K562 (cell line): ENCODE measurements at regions not wholly inside any gene's neighbourhood (a gene's known extent, or its start where the extent isn't known, plus 50 kb on each side); places are given as distances from the start of the nearest gene placed in this dataset.

Experiments
- ATAC-seq: fragments of 200-7000 bp; cut with Tn5 transposase; 3 replicates; pipeline ENCODE4 v1.9.1; 2020; ENCODE audit warnings: moderate library complexity
- BruUV-seq: library from RNA; stranded (reverse); fragments of 400-500 nt; replicated peaks from 2 replicates; lab custom pipeline; 2021; lab: Mats Ljungman, UMichigan
- CTCF ChIA-PET: fragments of 300-600 bp; formaldehyde crosslinking; extraction: SDS; loops from one replicate; lab custom pipeline; 2021; ENCODE audit warnings: low intra/inter-chr PET ratio; lab: Yijun Ruan, JAX
- POLR2A ChIA-PET: fragments of 300-600, 350-650 bp; sonication (Branson Sonifier 250); formaldehyde crosslinking; extraction: SDS; loops from one replicate; lab custom pipeline; 2021; ENCODE audit warnings: antibody characterized with exemption, inconsistent platforms; lab: Yijun Ruan, JAX
- DNase-seq, 4 experiments: peaks; one replicate each; pipeline versions ENCODE4 v3.0.0 to v3.0.0-alpha.2; 2011 to 2018; ENCODE audit warnings: low spot score in 3 of 4, mixed read lengths in 3 of 4; ENCODE audit errors: extremely low read depth in 1 of 4
- FAIRE-seq: peaks from 2 replicates; lab custom pipeline; 2011; peaks lifted over from hg19 to GRCh38; lab: Jason Lieb, UNC
- H2AFZ ChIP-seq: 2 replicates; pipeline ENCODE4 v1.6.0; 2011; ENCODE audit warnings: low read depth, low read length, control low read depth, inconsistent platforms
- H3K27ac ChIP-seq: fragments of 200-600 bp; 3 replicates; pipeline ENCODE4 v1.8.0; 2011; ENCODE audit warnings: low read depth, mild to moderate bottlenecking, control low read depth, inconsistent platforms, low read length, moderate library complexity, mixed read lengths; ENCODE audit errors: extremely low read depth
- H3K27me3 ChIP-seq, 2 experiments: fragments of 300-600 bp in 1 of 2; 2 replicates in 1 of 2; 3 replicates in 1 of 2; pipeline versions ENCODE4 v1.6.0 to v1.8.0; 2011; ENCODE audit warnings: inconsistent platforms in 2 of 2, low read length in 2 of 2, mild to moderate bottlenecking in 1 of 2, mixed read lengths in 1 of 2, moderate library complexity in 1 of 2; ENCODE audit not compliant: control insufficient read depth in 2 of 2, insufficient read depth in 2 of 2
- H3K36me3 ChIP-seq: fragments of 300-600 bp; 3 replicates; pipeline ENCODE4 v1.8.0; 2011; ENCODE audit warnings: mild to moderate bottlenecking, low read length, inconsistent platforms; ENCODE audit not compliant: control insufficient read depth, insufficient read depth
- H3K4me1 ChIP-seq, 2 experiments: fragments of 200-600 bp in 1 of 2; replicated peaks in 1 of 2; 2 replicates in 1 of 2; 3 replicates in 1 of 2; pipeline versions ENCODE4 v1.5.1 to v1.8.0; 2011; ENCODE audit warnings: inconsistent platforms in 2 of 2, low read length in 2 of 2, mild to moderate bottlenecking in 1 of 2, mixed read lengths in 1 of 2, moderate library complexity in 1 of 2; ENCODE audit not compliant: control insufficient read depth in 2 of 2, insufficient read depth in 2 of 2
- H3K4me2 ChIP-seq: 2 replicates; pipeline ENCODE4 v1.6.1; 2011; ENCODE audit warnings: low read length, control low read depth, inconsistent platforms, mixed read lengths; ENCODE audit not compliant: insufficient read depth
- H3K4me3 ChIP-seq: fragments of 200-600 bp; sonication (generic), shearing (Covaris generic); 2 replicates; pipeline ENCODE4 v1.5.1; 2016; ENCODE audit warnings: control low read depth, inconsistent platforms
- H3K79me2 ChIP-seq: fragments of 200-600 bp; 3 replicates; pipeline ENCODE4 v1.8.0; 2011; ENCODE audit warnings: low read length, inconsistent platforms; ENCODE audit not compliant: control insufficient read depth, insufficient read depth
- H3K9ac ChIP-seq, 2 experiments: 2 replicates each; pipeline versions ENCODE4 v1.6.0 to v1.6.1; 2011; ENCODE audit warnings: low read depth in 2 of 2, low read length in 2 of 2, control low read depth in 1 of 2, inconsistent platforms in 1 of 2, mild to moderate bottlenecking in 1 of 2, mixed read lengths in 1 of 2; ENCODE audit not compliant: insufficient read depth in 1 of 2
- H3K9me1 ChIP-seq: one replicate; pipeline ENCODE4 v1.6.0; 2011; ENCODE audit warnings: inconsistent platforms, mild to moderate bottlenecking, low read length, moderate library complexity; ENCODE audit not compliant: control insufficient read depth, insufficient read depth
- H3K9me3 ChIP-seq: replicated peaks from 2 replicates; pipeline ENCODE4 v1.5.1; 2011; ENCODE audit warnings: low read depth, low read length, inconsistent platforms; ENCODE audit not compliant: control insufficient read depth, insufficient read depth
- H4K20me1 ChIP-seq: replicated peaks from 2 replicates; pipeline ENCODE4 v1.6.1; 2011; ENCODE audit warnings: low read length, inconsistent platforms, mixed read lengths; ENCODE audit not compliant: control insufficient read depth, insufficient read depth
- DACH1 ChIP-seq: fragments of 450-650 bp; IDR thresholded peaks from 2 replicates; pipeline ENCODE4 v1.6.1; 2018; ENCODE audit not compliant: partially characterized antibody
- ELF2 ChIP-seq: fragments of 250-450 bp; sonication (Bioruptor Pico); IDR thresholded peaks from 2 replicates; pipeline ENCODE4 v1.5.0; 2021; ENCODE audit warnings: mild to moderate bottlenecking
- HIVEP1 ChIP-seq: fragments of 250-450 bp; sonication (Bioruptor Pico); IDR thresholded peaks from 2 replicates; pipeline ENCODE4 v1.4.0; 2020; ENCODE audit warnings: mild to moderate bottlenecking
- KLF6 ChIP-seq: fragments of 250-450 bp; sonication (Bioruptor Pico); IDR thresholded peaks from 2 replicates; pipeline ENCODE4 v1.4.0; 2020; ENCODE audit warnings: mild to moderate bottlenecking, moderate library complexity, borderline replicate concordance
- MBD2 ChIP-seq: sonication (generic); IDR thresholded peaks from 2 replicates; pipeline ENCODE4 v1.6.1; 2016; ENCODE audit warnings: low read depth, borderline replicate concordance
- TCF3 ChIP-seq: sonication (generic); formaldehyde crosslinking; IDR thresholded peaks from 2 replicates; pipeline ENCODE4 v1.4.0; 2020; ENCODE audit warnings: mild to moderate bottlenecking, missing genetic modification reagents
- ZC3H11A ChIP-seq: IDR thresholded peaks from 2 replicates; pipeline ENCODE4 v1.6.1; 2012; ENCODE audit warnings: low read depth, low read length, improper control_type of control experiment
- ZNF140 ChIP-seq: fragments of 250-450 bp; sonication (Bioruptor Pico); IDR thresholded peaks from 2 replicates; pipeline ENCODE4 v1.8.0; 2021; ENCODE audit warnings: moderate library complexity, mild to moderate bottlenecking, inconsistent platforms
- ZNF707 ChIP-seq: fragments of 250-450 bp; sonication (Bioruptor Pico); conservative IDR thresholded peaks from 2 replicates; pipeline ENCODE4 v1.8.0; 2022; ENCODE audit warnings: inconsistent platforms, mild to moderate bottlenecking, moderate library complexity
- ZNF778 ChIP-seq: fragments of 450-650 bp; formaldehyde crosslinking; IDR thresholded peaks from 2 replicates; pipeline ENCODE4 v1.4.0; 2020; ENCODE audit warnings: mild to moderate bottlenecking, moderate library complexity
- WGBS: fragments of 100-300 bp; shearing (Covaris generic); methylation state at CpG from one replicate; pipeline ENCODE4 v1.1.6; 2016; ENCODE audit warnings: low coverage, mixed read lengths; ENCODE audit not compliant: insufficient coverage; ENCODE audit errors: missing lambda C conversion rate; 5-methylcytosine and 5-hydroxymethylcytosine counted together
- in situ Hi-C: fragments of 300-500 bp; cut with MboI; formaldehyde crosslinking; loops from 4 replicates; pipeline ENCODE4 v1.15.0; 2018; ENCODE audit warnings: inconsistent platforms, mixed read lengths
- intact Hi-C: fragments of 100-400 bp; cut with micrococcal nuclease; formaldehyde crosslinking; loops from 2 replicates; pipeline ENCODE4 v1.14.2; 2022
- TF ChIP-seq, protein P1 (sequence below): fragments of 450-650 bp; IDR thresholded peaks from 2 replicates; pipeline ENCODE4 v1.6.1; 2016; ENCODE audit warnings: mild to moderate bottlenecking, moderate library complexity
- TF ChIP-seq, protein P2 (sequence below): sonication (generic); formaldehyde crosslinking; IDR thresholded peaks from 2 replicates; pipeline ENCODE4 v1.8.1; 2023; ENCODE audit warnings: mild to moderate bottlenecking, missing genetic modification reagents

DNA sequence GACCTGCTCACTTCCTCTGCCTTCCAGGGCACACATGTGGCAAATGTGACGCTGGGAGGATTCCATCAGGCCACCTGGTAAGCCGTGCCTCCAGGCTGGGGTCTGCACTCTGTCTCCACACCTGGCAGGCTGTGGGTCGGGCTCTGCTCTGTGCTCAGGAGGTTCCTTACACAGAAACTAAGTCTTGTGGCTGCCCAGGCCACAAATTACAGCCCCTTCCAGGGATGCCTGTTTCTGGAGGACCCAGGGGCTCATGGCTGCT, 58.2 kb downstream of the RMI2 start:
- DNase-seq (no peak), ATAC-seq (no peak), FAIRE-seq (no peak)
- WGBS: 7% methylated on average over 3 of the region's 3 CpGs
- in situ Hi-C loops: loop anchor here (10.0 kb wide), 1 partner anchor 251 kb away; no protein-coding TSS in a partner anchor
- Histone ChIP-seq H2AFZ (no peak overlapping the region), H3K27ac (no peak overlapping the region), H3K36me3 (no peaks in the 10 kb centered on the region), H3K9me3 (no peaks in the 10 kb centered on the region), H3K4me1 (peaks cover 0 to 23% of the 10 kb centered on the region in 2 experiments; a peak in 2 of 5 replicates), H3K4me2 (no peak overlapping the region), H3K9ac (no peak overlapping the region), H4K20me1 (0 out of 2 replicates have a peak, but pooled peaks cover 3% of the 10 kb centered on the region), H3K79me2 (no peaks in the 10 kb centered on the region), H3K27me3 (peaks cover 11 to 56% of the 10 kb centered on the region in 2 experiments; a peak in 4 of 5 replicates), H3K4me3 (no peak overlapping the region), H3K9me1 (no peaks in the 10 kb centered on the region)
- BruUV-seq: no TSS peak
- POLR2A ChIA-PET: no interaction called here
- CTCF ChIA-PET: no interaction called here
- intact Hi-C loops: loop anchor here (10.0 kb wide), 1 partner anchor 121 kb away; a partner anchor contains a TSS
- TF ChIP-seq ZNF140 (CRISPR knock-in tag): no peak
- no peak for TF ChIP-seq ELF2 (CRISPR knock-in tag)
- no peak for TF ChIP-seq ZC3H11A
- TF ChIP-seq, protein P1, sequence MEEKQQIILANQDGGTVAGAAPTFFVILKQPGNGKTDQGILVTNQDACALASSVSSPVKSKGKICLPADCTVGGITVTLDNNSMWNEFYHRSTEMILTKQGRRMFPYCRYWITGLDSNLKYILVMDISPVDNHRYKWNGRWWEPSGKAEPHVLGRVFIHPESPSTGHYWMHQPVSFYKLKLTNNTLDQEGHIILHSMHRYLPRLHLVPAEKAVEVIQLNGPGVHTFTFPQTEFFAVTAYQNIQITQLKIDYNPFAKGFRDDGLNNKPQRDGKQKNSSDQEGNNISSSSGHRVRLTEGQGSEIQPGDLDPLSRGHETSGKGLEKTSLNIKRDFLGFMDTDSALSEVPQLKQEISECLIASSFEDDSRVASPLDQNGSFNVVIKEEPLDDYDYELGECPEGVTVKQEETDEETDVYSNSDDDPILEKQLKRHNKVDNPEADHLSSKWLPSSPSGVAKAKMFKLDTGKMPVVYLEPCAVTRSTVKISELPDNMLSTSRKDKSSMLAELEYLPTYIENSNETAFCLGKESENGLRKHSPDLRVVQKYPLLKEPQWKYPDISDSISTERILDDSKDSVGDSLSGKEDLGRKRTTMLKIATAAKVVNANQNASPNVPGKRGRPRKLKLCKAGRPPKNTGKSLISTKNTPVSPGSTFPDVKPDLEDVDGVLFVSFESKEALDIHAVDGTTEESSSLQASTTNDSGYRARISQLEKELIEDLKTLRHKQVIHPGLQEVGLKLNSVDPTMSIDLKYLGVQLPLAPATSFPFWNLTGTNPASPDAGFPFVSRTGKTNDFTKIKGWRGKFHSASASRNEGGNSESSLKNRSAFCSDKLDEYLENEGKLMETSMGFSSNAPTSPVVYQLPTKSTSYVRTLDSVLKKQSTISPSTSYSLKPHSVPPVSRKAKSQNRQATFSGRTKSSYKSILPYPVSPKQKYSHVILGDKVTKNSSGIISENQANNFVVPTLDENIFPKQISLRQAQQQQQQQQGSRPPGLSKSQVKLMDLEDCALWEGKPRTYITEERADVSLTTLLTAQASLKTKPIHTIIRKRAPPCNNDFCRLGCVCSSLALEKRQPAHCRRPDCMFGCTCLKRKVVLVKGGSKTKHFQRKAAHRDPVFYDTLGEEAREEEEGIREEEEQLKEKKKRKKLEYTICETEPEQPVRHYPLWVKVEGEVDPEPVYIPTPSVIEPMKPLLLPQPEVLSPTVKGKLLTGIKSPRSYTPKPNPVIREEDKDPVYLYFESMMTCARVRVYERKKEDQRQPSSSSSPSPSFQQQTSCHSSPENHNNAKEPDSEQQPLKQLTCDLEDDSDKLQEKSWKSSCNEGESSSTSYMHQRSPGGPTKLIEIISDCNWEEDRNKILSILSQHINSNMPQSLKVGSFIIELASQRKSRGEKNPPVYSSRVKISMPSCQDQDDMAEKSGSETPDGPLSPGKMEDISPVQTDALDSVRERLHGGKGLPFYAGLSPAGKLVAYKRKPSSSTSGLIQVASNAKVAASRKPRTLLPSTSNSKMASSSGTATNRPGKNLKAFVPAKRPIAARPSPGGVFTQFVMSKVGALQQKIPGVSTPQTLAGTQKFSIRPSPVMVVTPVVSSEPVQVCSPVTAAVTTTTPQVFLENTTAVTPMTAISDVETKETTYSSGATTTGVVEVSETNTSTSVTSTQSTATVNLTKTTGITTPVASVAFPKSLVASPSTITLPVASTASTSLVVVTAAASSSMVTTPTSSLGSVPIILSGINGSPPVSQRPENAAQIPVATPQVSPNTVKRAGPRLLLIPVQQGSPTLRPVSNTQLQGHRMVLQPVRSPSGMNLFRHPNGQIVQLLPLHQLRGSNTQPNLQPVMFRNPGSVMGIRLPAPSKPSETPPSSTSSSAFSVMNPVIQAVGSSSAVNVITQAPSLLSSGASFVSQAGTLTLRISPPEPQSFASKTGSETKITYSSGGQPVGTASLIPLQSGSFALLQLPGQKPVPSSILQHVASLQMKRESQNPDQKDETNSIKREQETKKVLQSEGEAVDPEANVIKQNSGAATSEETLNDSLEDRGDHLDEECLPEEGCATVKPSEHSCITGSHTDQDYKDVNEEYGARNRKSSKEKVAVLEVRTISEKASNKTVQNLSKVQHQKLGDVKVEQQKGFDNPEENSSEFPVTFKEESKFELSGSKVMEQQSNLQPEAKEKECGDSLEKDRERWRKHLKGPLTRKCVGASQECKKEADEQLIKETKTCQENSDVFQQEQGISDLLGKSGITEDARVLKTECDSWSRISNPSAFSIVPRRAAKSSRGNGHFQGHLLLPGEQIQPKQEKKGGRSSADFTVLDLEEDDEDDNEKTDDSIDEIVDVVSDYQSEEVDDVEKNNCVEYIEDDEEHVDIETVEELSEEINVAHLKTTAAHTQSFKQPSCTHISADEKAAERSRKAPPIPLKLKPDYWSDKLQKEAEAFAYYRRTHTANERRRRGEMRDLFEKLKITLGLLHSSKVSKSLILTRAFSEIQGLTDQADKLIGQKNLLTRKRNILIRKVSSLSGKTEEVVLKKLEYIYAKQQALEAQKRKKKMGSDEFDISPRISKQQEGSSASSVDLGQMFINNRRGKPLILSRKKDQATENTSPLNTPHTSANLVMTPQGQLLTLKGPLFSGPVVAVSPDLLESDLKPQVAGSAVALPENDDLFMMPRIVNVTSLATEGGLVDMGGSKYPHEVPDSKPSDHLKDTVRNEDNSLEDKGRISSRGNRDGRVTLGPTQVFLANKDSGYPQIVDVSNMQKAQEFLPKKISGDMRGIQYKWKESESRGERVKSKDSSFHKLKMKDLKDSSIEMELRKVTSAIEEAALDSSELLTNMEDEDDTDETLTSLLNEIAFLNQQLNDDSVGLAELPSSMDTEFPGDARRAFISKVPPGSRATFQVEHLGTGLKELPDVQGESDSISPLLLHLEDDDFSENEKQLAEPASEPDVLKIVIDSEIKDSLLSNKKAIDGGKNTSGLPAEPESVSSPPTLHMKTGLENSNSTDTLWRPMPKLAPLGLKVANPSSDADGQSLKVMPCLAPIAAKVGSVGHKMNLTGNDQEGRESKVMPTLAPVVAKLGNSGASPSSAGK: no peak
- TF ChIP-seq KLF6 (CRISPR knock-in tag): no peak
- TF ChIP-seq, protein P2, sequence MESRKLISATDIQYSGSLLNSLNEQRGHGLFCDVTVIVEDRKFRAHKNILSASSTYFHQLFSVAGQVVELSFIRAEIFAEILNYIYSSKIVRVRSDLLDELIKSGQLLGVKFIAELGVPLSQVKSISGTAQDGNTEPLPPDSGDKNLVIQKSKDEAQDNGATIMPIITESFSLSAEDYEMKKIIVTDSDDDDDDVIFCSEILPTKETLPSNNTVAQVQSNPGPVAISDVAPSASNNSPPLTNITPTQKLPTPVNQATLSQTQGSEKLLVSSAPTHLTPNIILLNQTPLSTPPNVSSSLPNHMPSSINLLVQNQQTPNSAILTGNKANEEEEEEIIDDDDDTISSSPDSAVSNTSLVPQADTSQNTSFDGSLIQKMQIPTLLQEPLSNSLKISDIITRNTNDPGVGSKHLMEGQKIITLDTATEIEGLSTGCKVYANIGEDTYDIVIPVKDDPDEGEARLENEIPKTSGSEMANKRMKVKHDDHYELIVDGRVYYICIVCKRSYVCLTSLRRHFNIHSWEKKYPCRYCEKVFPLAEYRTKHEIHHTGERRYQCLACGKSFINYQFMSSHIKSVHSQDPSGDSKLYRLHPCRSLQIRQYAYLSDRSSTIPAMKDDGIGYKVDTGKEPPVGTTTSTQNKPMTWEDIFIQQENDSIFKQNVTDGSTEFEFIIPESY: no peak
- TF ChIP-seq MBD2: no peak
- no peak for TF ChIP-seq TCF3
- TF ChIP-seq DACH1: no peak
- TF ChIP-seq HIVEP1 (CRISPR knock-in tag): no peak
- no peak for TF ChIP-seq ZNF778 (CRISPR knock-in tag)
- no peak for TF ChIP-seq ZNF707
